Esophagus muscularis mucosa (tissue), 4 donors: ENCODE measurements at regions not wholly inside any gene's neighbourhood (a gene's known extent, or its start where the extent isn't known, plus 50 kb on each side); places are given as distances from the start of the nearest gene placed in this dataset.

Experiments used
- DNase-seq: peaks from one replicate; pipeline ENCODE4 v3.0.0-alpha.2; 2017; ENCODE audit errors: extremely low spot score
- H3K27ac ChIP-seq, 4 donors: fragments of 200-600 bp; sonication (generic); replicated peaks in 1 of 4; 1 replicate in 3 of 4; 2 replicates in 1 of 4; pipeline ENCODE4 v1.5.1; 2016 to 2019; ENCODE audit warnings: mild to moderate bottlenecking in 1 of 4
- H3K27me3 ChIP-seq, 4 donors: fragments of 200-600 bp; sonication (generic); one replicate each; pipeline versions ENCODE4 v1.5.1 to v1.6.0; 2016 to 2019
- H3K36me3 ChIP-seq, 4 donors: fragments of 200-600 bp; sonication (generic); one replicate each; pipeline ENCODE4 v1.5.1; 2016 to 2019
- H3K4me1 ChIP-seq, 4 donors: fragments of 200-600 bp; sonication (generic); one replicate each; pipeline ENCODE4 v1.5.1; 2016 to 2019
- H3K4me3 ChIP-seq, 4 donors: fragments of 200-600 bp; sonication (generic); 1 replicate in 2 of 4; 2 replicates in 2 of 4; pipeline ENCODE4 v1.5.1; 2016 to 2019; ENCODE audit warnings: mild to moderate bottlenecking in 4 of 4, moderate library complexity in 1 of 4
- H3K9me3 ChIP-seq, 4 donors: fragments of 200-600 bp; sonication (generic); 1 replicate in 3 of 4; 2 replicates in 1 of 4; pipeline ENCODE4 v1.5.1; 2016 to 2019
- EP300 ChIP-seq: sonication (generic); formaldehyde crosslinking; IDR thresholded peaks from one replicate; pipeline ENCODE4 v1.6.1; 2017; ENCODE audit warnings: antibody characterized with exemption
- POLR2A ChIP-seq: fragments of 450-650 bp; IDR thresholded peaks from one replicate; pipeline ENCODE4 v1.6.1; 2017; ENCODE audit warnings: antibody characterized with exemption, moderate library complexity, mild to moderate bottlenecking, low read depth
- POLR2AphosphoS5 ChIP-seq, 2 donors: sonication (generic); formaldehyde crosslinking; IDR thresholded peaks; one replicate each; pipeline ENCODE4 v1.6.1; 2017; ENCODE audit warnings: antibody characterized with exemption in 2 of 2
- WGBS: methylation state at CpG from one replicate; pipeline ENCODE4 v1.1.5; 2018; 5-methylcytosine and 5-hydroxymethylcytosine counted together
- intact Hi-C: fragments of 100-400 bp; cut with DNase I; formaldehyde crosslinking; loops from one replicate; pipeline ENCODE4 v1.15.1; 2023
- TF ChIP-seq, protein P1 (sequence below), 3 experiments: fragments of 200-600 bp in 2 of 3; fragments of 450-650 bp in 1 of 3; sonication (generic) in 2 of 3; IDR thresholded peaks; one replicate each; pipeline ENCODE4 v1.5.1; 2017 to 2019; ENCODE audit warnings: antibody characterized with exemption in 3 of 3, mild to moderate bottlenecking in 2 of 3, moderate library complexity in 1 of 3

DNA sequence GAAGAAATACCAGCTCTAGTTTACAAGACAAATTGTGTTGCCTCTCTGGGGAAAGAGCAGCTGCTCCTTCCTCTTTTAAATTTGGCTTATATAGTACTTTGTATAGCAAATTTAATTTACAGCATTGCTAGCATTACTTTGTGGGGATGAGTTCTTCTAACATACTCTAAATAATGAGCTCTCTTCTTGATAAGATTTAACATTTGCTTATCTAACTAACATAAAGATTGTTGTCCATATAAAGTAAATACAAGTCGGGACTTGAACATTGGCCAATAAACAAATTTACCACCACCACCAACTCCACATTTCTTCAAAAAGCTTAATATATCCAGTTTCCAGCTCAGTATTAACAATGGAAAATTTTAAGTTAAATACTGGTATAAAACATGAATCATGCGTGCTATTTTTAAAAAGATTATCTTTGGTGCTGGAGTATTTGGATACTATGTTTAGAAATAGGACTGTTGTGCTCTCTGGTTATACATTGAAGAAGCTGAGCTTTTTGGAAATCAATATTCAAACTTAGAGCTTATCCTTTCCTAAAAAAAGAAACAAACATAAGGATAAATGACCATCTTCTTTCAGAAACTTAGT, 1146.9 kb upstream of the GJE1 start:
- intact Hi-C loops: no loop called here
- H3K4me3 ChIP-seq: no peak overlapping the region
- no peaks in the 10 kb centered on the region for H3K36me3 ChIP-seq
- H3K27ac ChIP-seq: no peak overlapping the region
- peaks cover 9 to 32% (median 27%) of the 10 kb centered on the region in 4 donors for H3K4me1 ChIP-seq
- 73% methylated on average over 2 of the region's 2 CpGs for WGBS
- TF ChIP-seq POLR2AphosphoS5 (IDR thresholded peaks at IDR 0.05): no peak
- TF ChIP-seq, protein P1, sequence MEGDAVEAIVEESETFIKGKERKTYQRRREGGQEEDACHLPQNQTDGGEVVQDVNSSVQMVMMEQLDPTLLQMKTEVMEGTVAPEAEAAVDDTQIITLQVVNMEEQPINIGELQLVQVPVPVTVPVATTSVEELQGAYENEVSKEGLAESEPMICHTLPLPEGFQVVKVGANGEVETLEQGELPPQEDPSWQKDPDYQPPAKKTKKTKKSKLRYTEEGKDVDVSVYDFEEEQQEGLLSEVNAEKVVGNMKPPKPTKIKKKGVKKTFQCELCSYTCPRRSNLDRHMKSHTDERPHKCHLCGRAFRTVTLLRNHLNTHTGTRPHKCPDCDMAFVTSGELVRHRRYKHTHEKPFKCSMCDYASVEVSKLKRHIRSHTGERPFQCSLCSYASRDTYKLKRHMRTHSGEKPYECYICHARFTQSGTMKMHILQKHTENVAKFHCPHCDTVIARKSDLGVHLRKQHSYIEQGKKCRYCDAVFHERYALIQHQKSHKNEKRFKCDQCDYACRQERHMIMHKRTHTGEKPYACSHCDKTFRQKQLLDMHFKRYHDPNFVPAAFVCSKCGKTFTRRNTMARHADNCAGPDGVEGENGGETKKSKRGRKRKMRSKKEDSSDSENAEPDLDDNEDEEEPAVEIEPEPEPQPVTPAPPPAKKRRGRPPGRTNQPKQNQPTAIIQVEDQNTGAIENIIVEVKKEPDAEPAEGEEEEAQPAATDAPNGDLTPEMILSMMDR (IDR thresholded peaks at IDR 0.05): no peak
- TF ChIP-seq EP300: no peak
- TF ChIP-seq POLR2A: no peak
- H3K27me3 ChIP-seq: no peaks in the 10 kb centered on the region
- no peaks in the 10 kb centered on the region for H3K9me3 ChIP-seq
- DNase-seq: no peak

DNA sequence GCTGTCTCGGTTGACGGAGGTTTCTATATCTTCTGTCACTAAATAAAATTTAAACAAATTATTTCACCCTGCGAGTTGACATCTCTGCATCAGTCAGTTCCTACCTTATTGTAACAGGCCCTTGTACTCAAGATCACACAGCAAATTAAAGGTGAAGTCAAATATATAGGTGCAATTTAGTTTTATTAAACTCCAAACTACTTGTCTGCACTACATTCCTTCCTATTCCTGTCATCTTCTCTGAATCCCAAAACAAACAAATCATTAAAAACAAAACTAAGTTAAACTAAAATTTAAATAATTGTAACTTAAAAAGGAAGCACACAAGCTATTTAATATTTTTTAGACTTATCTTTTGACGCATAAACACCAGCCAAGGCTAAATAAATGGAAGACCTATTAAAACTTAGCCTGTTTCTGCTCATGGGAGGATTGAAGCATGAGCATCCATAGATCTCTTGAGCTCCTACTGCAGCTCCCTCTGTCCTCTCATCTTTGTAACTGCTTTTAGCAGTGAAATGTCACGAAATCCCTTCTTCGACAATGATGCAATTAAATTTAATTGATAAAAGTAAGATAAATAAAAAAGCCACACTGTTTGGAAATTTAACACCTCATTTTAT, 1152.3 kb upstream of the GJE1 start:
- no peak overlapping the region for H3K4me3 ChIP-seq
- WGBS: 73% methylated on average over 6 of the region's 6 CpGs

GRCh38 chr6:140979642-140980091, 1153.1 kb upstream of the GJE1 start:
- peaks cover 16 to 34% (median 23%) of the 10 kb centered on the region in 4 donors for H3K4me1 ChIP-seq
- no peak for TF ChIP-seq POLR2A
- peak in 1 of 2 donors; percentile 34 for TF ChIP-seq POLR2AphosphoS5 (IDR thresholded peaks at IDR 0.05)
- no peaks in the 10 kb centered on the region for H3K27me3 ChIP-seq
- H3K27ac ChIP-seq: peak overlapping the region; percentile 44 to 72 (median 56)
- H3K9me3 ChIP-seq: no peaks in the 10 kb centered on the region
- intact Hi-C loops: no loop called here
- DNase-seq: no peak
- no peak overlapping the region for H3K4me3 ChIP-seq
- 47% methylated on average over 4 of the region's 4 CpGs for WGBS
- no peaks in the 10 kb centered on the region for H3K36me3 ChIP-seq

More for the DNA sequence above, 1152.3 kb upstream of the GJE1 start:
- H3K27me3 ChIP-seq: no peaks in the 10 kb centered on the region
- no peaks in the 10 kb centered on the region for H3K36me3 ChIP-seq
- no peak for DNase-seq
- peaks cover 16 to 34% (median 23%) of the 10 kb centered on the region in 4 donors for H3K4me1 ChIP-seq
- no peaks in the 10 kb centered on the region for H3K9me3 ChIP-seq
- intact Hi-C loops: no loop called here
- TF ChIP-seq POLR2A: no peak
- TF ChIP-seq POLR2AphosphoS5 (IDR thresholded peaks at IDR 0.05): no peak
- TF ChIP-seq, protein P1 (IDR thresholded peaks at IDR 0.05): no peak
- TF ChIP-seq EP300: no peak
- H3K27ac ChIP-seq: peak overlapping the region; percentile 44 to 72 (median 56)

DNA sequence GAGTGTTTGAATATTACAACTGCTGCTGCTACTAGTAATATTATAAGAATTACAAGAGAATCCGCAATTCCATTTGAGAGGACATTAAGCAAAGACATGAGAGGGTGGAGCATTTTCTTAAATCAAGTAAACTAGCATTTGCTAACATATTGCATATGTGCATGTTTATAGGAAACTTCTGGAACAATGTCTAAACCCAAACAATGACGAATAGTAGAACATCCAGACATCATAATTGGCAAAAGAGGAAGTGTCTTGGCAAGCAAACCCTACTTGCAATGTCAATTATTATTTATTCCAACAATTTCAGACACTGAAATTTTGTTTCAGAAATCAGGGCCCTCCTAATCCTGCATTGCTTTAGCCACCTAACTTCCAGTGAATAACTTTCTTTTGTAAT, 1155.3 kb upstream of the GJE1 start:
- H3K36me3 ChIP-seq: no peaks in the 10 kb centered on the region
- TF ChIP-seq EP300 (no peak), POLR2A (no peak), POLR2AphosphoS5 (IDR thresholded peaks at IDR 0.05) (no peak)
- TF ChIP-seq, protein P1 (IDR thresholded peaks at IDR 0.05): no peak
- intact Hi-C loops: no loop called here
- H3K4me3 ChIP-seq: no peak overlapping the region
- peaks cover 16 to 34% (median 23%) of the 10 kb centered on the region in 4 donors for H3K4me1 ChIP-seq
- H3K9me3 ChIP-seq: peaks cover 0 to 6% (median 0%) of the 10 kb centered on the region in 4 donors
- H3K27ac ChIP-seq: no peak overlapping the region
- H3K27me3 ChIP-seq: no peaks in the 10 kb centered on the region
- DNase-seq: no peak
- WGBS: 52% methylated on average over 2 of the region's 2 CpGs

DNA sequence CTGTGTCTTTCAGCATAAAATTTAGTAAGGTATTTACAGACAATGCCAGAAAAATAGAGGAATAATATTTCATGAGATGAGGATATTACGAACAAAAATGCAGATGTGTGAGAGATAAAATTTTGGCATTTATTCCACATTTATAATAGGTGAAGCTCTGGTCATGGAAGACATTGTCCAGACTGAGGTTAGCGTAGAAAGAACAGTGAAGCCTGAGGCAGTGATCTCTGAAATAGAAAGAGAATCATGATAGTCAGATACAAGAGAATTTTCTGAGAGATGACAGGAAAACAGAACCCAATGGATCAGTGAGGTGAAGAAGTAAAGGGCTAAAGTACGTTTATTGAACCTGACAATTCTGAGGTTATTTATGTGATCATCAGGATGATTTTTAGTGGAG, 1155.9 kb upstream of the GJE1 start:
- 72% methylated on average over 3 of the region's 3 CpGs for WGBS
- intact Hi-C loops: no loop called here

More for the DNA sequence above, 1155.9 kb upstream of the GJE1 start:
- Histone ChIP-seq H3K4me1 (peaks cover 16 to 34% (median 23%) of the 10 kb centered on the region in 4 donors), H3K4me3 (no peak overlapping the region), H3K27me3 (no peaks in the 10 kb centered on the region), H3K9me3 (peaks cover 0 to 12% (median 0%) of the 10 kb centered on the region in 4 donors), H3K36me3 (no peaks in the 10 kb centered on the region), H3K27ac (no peak overlapping the region)
- DNase-seq: no peak
- TF ChIP-seq EP300: no peak
- TF ChIP-seq POLR2AphosphoS5 (IDR thresholded peaks at IDR 0.05): no peak
- TF ChIP-seq, protein P1 (IDR thresholded peaks at IDR 0.05): no peak
